A549 (cell line): ENCODE measurements at regions not wholly inside any gene's neighbourhood (a gene's known extent, or its start where the extent isn't known, plus 50 kb on each side); places are given as distances from the start of the nearest gene placed in this dataset.

Experiments
- CTCF ChIP-seq: fragments of >200 bp; sonication (Bioruptor Twin); formaldehyde crosslinking; IDR thresholded peaks from 3 replicates; pipeline ENCODE4 v1.5.1; 2016
- JUNB ChIP-seq: fragments of >200 bp; sonication (Bioruptor Twin); formaldehyde crosslinking; IDR thresholded peaks from 2 replicates; pipeline ENCODE4 v1.6.1; 2016
- NFE2L2 ChIP-seq: fragments of 150-350 bp; conservative IDR thresholded peaks from 2 replicates; pipeline ENCODE4 v1.6.1; 2014; ENCODE audit warnings: low read length
- POLR2A ChIP-seq: IDR thresholded peaks from 2 replicates; pipeline ENCODE4 v1.6.1; 2012; ENCODE audit warnings: mild to moderate bottlenecking, low read length
- RAD21 ChIP-seq, 2 experiments: fragments of >200 bp in 1 of 2; sonication (Bioruptor Twin) in 1 of 2; formaldehyde crosslinking in 1 of 2; IDR thresholded peaks in 1 of 2; conservative IDR thresholded peaks in 1 of 2; 2 replicates in 1 of 2; 3 replicates in 1 of 2; pipeline ENCODE4 v1.6.1; 2012 to 2018; ENCODE audit warnings: inconsistent platforms in 1 of 2

- TF ChIP-seq JUNB, result no peak
- no peak for TF ChIP-seq POLR2A
- TF ChIP-seq NFE2L2, result no peak
- TF ChIP-seq RAD21 (conservative IDR thresholded peaks at IDR 0.05 in 1 of 2, IDR thresholded peaks at IDR 0.05 in 1 of 2), result no peak
- TF ChIP-seq CTCF, result no peak
Observed at GRCh38 chr18:75132098-75132870, 76.7 kb downstream of the PTGR3 start.
